ENCODE measurements at regions not wholly inside any gene's neighbourhood (a gene's known extent, or its start where the extent isn't known, plus 50 kb on each side); places are given as distances from the start of the nearest gene placed in this dataset.

DNA sequence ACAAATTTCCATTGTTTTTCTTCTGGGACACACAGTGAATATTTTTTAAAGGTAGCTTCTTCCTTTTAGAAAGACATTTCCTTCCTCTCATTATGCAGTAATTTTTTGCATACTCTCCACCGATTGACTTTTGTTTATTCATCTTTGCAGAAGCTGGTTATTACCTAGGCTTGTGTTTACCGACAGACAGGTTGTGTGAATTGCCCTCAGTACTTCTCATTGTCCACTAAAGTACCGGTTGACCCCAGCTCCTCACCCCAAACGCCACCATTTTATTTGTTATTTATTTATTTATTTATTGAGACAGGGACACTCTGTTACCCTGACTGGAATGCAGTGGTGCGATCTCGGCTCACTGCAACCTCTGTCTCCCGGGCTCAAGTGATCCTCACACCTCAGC lies 63.4 kb upstream of the MYL2 start:
- no peak overlapping the region for H3K9ac ChIP-seq (ENCODE audit: low read length)
- no peak overlapping the region for H3K4me3 ChIP-seq (ENCODE audit: low read length)
- no peaks in the 10 kb centered on the region for H3K36me3 ChIP-seq (ENCODE audit: control insufficient read depth, insufficient read depth, low read length)
- H3K27me3 ChIP-seq (ENCODE audit: control insufficient read depth, insufficient read depth, low read length), result no peaks in the 10 kb centered on the region
- no peak overlapping the region for H3K27ac ChIP-seq (ENCODE audit: low read depth, low read length)
- H3K4me1 ChIP-seq (ENCODE audit: control insufficient read depth, insufficient read depth, low read length), result no peaks in the 10 kb centered on the region

DNA sequence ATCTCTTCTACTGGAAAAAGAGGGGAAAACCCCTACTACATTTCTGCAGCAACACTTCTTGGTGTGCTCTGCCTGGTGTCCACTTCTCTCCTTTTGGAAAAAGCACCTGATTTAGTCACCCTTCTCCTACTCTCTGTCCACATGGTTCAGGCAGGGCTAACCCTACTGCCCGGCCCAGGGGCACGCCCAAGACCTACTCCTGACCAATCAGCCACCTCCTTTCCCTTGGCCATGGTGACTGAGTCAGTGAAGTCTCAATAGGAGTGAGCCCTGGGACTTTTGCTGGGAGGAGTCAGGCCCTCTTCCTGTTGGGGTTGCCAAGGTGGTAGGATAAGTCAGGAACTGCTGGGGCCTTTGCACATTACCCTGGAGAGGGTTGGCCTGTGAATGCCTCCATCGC lies 52.5 kb upstream of the MYL2 start:
- no peak overlapping the region for H3K4me3 ChIP-seq (ENCODE audit: low read length)
- H3K27me3 ChIP-seq (ENCODE audit: control insufficient read depth, insufficient read depth, low read length), result no peaks in the 10 kb centered on the region
- H3K9ac ChIP-seq (ENCODE audit: low read length), result no peak overlapping the region
- no peaks in the 10 kb centered on the region for H3K4me1 ChIP-seq (ENCODE audit: control insufficient read depth, insufficient read depth, low read length)
- H3K36me3 ChIP-seq (ENCODE audit: control insufficient read depth, insufficient read depth, low read length), result no peaks in the 10 kb centered on the region
- no peak overlapping the region for H3K27ac ChIP-seq (ENCODE audit: low read depth, low read length)

DNA sequence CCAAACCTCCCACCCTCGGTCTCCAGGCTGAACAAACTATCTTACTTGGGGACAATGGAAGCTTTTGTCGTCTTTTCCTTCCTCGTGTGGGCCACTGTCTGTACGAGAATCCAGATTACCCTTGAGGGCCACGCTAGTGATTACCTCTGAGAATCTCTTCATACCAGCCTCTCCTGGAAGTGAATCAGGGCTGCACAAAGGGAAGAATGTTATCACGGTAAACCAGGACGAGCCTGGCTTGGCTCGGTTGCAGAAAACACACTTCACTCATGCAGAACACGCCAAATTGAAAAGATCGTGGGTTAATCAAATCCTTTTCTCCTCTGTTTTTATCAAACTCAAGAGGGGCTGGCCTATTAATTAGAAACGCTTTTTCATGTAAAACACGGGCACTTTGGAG lies 51.6 kb upstream of the MYL2 start:
- H3K4me3 ChIP-seq (ENCODE audit: low read length), result no peak overlapping the region
- no peaks in the 10 kb centered on the region for H3K36me3 ChIP-seq (ENCODE audit: control insufficient read depth, insufficient read depth, low read length)
- H3K27me3 ChIP-seq (ENCODE audit: control insufficient read depth, insufficient read depth, low read length), result no peaks in the 10 kb centered on the region
- no peaks in the 10 kb centered on the region for H3K4me1 ChIP-seq (ENCODE audit: control insufficient read depth, insufficient read depth, low read length)
- H3K9ac ChIP-seq (ENCODE audit: low read length), result no peak overlapping the region
- no peak overlapping the region for H3K27ac ChIP-seq (ENCODE audit: low read depth, low read length)

DNA sequence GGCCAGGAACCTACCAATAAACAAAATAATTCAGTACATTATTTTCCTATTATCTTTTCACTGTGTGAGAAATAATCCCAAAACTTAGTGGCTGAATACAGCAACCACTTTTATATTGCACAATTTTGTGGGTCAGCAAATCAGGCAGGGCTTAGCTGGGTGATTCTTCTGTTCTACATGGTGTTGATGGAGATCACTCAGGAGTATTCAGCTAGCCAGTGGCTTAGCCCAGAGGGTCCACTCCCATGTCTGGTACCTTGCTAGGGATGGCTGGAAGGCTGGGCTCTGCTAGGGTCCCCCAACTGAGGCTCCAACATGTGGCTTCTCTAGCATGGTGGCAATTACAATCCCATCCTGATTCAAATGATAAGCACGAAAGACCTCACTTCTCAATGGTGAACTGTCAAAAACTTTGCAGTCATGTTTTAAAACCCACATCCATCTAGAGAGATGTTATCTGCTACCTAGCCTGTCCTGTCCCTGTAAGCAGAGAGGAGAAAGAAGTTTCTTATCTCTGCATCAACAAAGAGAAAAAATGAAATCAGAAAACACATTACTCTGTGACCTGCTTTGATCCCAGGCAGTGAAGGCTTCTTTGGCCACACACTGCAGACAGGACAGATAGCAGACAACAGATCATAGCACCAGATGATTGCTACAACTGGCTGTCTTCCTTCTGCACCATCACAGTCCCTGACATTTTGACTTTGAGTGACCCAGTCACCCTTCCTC lies 51.0 kb upstream of the MYL2 start:
- Histone ChIP-seq H3K4me3 (ENCODE audit: low read length) (no peak overlapping the region), H3K4me1 (ENCODE audit: control insufficient read depth, insufficient read depth, low read length) (no peaks in the 10 kb centered on the region), H3K27ac (ENCODE audit: low read depth, low read length) (no peak overlapping the region), H3K27me3 (ENCODE audit: control insufficient read depth, insufficient read depth, low read length) (no peaks in the 10 kb centered on the region), H3K36me3 (ENCODE audit: control insufficient read depth, insufficient read depth, low read length) (no peaks in the 10 kb centered on the region), H3K9ac (ENCODE audit: low read length) (no peak overlapping the region)

Data from rectal smooth muscle tissue (tissue), 1 donor.